SU-DHL-6 (cell line): ENCODE measurements at regions not wholly inside any gene's neighbourhood (a gene's known extent, or its start where the extent isn't known, plus 50 kb on each side); places are given as distances from the start of the nearest gene placed in this dataset.

Experiments used
- EZH2phosphoT487 ChIP-seq: fragments of 200-600 bp; sonication (generic), shearing (Covaris generic); conservative IDR thresholded peaks from 2 replicates; pipeline ENCODE4 v1.6.1; 2018; ENCODE audit warnings: mild to moderate bottlenecking, antibody characterized with exemption, low read length, moderate library complexity, mixed read lengths
- TF ChIP-seq, protein P1 (sequence below): fragments of 200-600 bp; sonication (generic); IDR thresholded peaks from one replicate; pipeline ENCODE4 v1.5.1; 2017; ENCODE audit warnings: antibody characterized with exemption, mild to moderate bottlenecking, low read length, moderate library complexity; ENCODE audit not compliant: insufficient read depth, poor library complexity, severe bottlenecking

DNA sequence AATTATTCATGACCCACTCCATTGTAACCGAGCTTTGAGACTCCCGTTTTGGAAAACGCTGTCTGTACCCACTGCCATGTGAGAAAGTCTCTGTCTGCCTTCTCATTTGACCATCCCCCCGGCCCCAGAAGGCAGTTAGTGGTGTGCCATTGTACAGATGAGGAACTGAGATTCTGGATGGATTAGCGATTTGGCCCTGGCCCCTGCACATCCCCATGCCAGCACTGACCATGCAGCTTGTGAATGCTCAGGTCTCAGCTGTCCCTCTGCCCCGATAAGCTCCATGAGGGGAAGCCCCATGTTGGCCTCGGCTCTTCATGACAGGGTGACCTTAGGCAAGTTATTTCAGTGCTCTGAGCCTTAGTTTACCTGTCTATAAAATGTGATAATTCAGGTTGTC lies 153.0 kb upstream of the SMAD3 start:
- TF ChIP-seq, protein P1, sequence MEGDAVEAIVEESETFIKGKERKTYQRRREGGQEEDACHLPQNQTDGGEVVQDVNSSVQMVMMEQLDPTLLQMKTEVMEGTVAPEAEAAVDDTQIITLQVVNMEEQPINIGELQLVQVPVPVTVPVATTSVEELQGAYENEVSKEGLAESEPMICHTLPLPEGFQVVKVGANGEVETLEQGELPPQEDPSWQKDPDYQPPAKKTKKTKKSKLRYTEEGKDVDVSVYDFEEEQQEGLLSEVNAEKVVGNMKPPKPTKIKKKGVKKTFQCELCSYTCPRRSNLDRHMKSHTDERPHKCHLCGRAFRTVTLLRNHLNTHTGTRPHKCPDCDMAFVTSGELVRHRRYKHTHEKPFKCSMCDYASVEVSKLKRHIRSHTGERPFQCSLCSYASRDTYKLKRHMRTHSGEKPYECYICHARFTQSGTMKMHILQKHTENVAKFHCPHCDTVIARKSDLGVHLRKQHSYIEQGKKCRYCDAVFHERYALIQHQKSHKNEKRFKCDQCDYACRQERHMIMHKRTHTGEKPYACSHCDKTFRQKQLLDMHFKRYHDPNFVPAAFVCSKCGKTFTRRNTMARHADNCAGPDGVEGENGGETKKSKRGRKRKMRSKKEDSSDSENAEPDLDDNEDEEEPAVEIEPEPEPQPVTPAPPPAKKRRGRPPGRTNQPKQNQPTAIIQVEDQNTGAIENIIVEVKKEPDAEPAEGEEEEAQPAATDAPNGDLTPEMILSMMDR = no peak
- no peak for TF ChIP-seq EZH2phosphoT487
